ENCODE measurements at regions not wholly inside any gene's neighbourhood (a gene's known extent, or its start where the extent isn't known, plus 50 kb on each side); places are given as distances from the start of the nearest gene placed in this dataset.
"Not testable (repeated sequence)": the region's sequence is repeated elsewhere in the genome, so short reads cannot be mapped to it uniquely, and the experiment has no call there.

GRCh38 chr10:46154271-46154670, 108.2 kb upstream of the MSMB start:
- not testable (repeated sequence) for H3K9ac ChIP-seq (ENCODE audit: low read depth, low read length); H3K9me3 ChIP-seq (replicated peaks; ENCODE audit: low read length); H3K4me2 ChIP-seq (ENCODE audit: low read length); H3K27me3 ChIP-seq (ENCODE audit: control insufficient read depth, insufficient read depth, low read length); H3K36me3 ChIP-seq (ENCODE audit: insufficient read depth, low read length); H3K4me1 ChIP-seq (ENCODE audit: control insufficient read depth, insufficient read depth, low read length); H3K4me3 ChIP-seq (ENCODE audit: low read length)

GRCh38 chr10:46154683-46155082, 108.6 kb upstream of the MSMB start:
- not testable (repeated sequence) for H3K27me3 ChIP-seq (ENCODE audit: control insufficient read depth, insufficient read depth, low read length); H3K4me3 ChIP-seq (ENCODE audit: low read length); H3K9me3 ChIP-seq (replicated peaks; ENCODE audit: low read length); H3K36me3 ChIP-seq (ENCODE audit: insufficient read depth, low read length); H3K4me1 ChIP-seq (ENCODE audit: control insufficient read depth, insufficient read depth, low read length); H3K9ac ChIP-seq (ENCODE audit: low read depth, low read length); H3K4me2 ChIP-seq (ENCODE audit: low read length)

GRCh38 chr10:46156866-46157265, 110.8 kb upstream of the MSMB start:
- not testable (repeated sequence) for H3K4me1 ChIP-seq (ENCODE audit: control insufficient read depth, insufficient read depth, low read length); H3K4me2 ChIP-seq (ENCODE audit: low read length); H3K9me3 ChIP-seq (replicated peaks; ENCODE audit: low read length); H3K9ac ChIP-seq (ENCODE audit: low read depth, low read length); H3K36me3 ChIP-seq (ENCODE audit: insufficient read depth, low read length); H3K27me3 ChIP-seq (ENCODE audit: control insufficient read depth, insufficient read depth, low read length); H3K4me3 ChIP-seq (ENCODE audit: low read length)

GRCh38 chr10:46169736-46170135, 117.1 kb upstream of the ANTXRL start:
- Histone ChIP-seq H3K4me1 (ENCODE audit: control insufficient read depth, insufficient read depth, low read length) (no peaks in the 10 kb centered on the region), H3K36me3 (ENCODE audit: insufficient read depth, low read length) (no peaks in the 10 kb centered on the region), H3K9ac (ENCODE audit: low read depth, low read length) (no peak overlapping the region), H3K4me3 (ENCODE audit: low read length) (no peak overlapping the region), H3K4me2 (ENCODE audit: low read length) (no peak overlapping the region), H3K27me3 (ENCODE audit: control insufficient read depth, insufficient read depth, low read length) (no peaks in the 10 kb centered on the region), H3K9me3 (replicated peaks; ENCODE audit: low read length) (no peaks in the 10 kb centered on the region)

- no peak overlapping the region for H3K4me2 ChIP-seq (ENCODE audit: low read length)
- H3K9ac ChIP-seq (ENCODE audit: low read depth, low read length), result no peak overlapping the region
- H3K4me1 ChIP-seq (ENCODE audit: control insufficient read depth, insufficient read depth, low read length), result no peaks in the 10 kb centered on the region
- H3K36me3 ChIP-seq (ENCODE audit: insufficient read depth, low read length), result no peaks in the 10 kb centered on the region
- H3K27me3 ChIP-seq (ENCODE audit: control insufficient read depth, insufficient read depth, low read length), result no peaks in the 10 kb centered on the region
- no peaks in the 10 kb centered on the region for H3K9me3 ChIP-seq (replicated peaks; ENCODE audit: low read length)
- H3K4me3 ChIP-seq (ENCODE audit: low read length), result no peak overlapping the region
Observed at GRCh38 chr10:46170789-46171188, 116.0 kb upstream of the ANTXRL start.

- Histone ChIP-seq H3K27me3 (ENCODE audit: control insufficient read depth, insufficient read depth, low read length) (no peaks in the 10 kb centered on the region), H3K9ac (ENCODE audit: low read depth, low read length) (no peak overlapping the region), H3K36me3 (ENCODE audit: insufficient read depth, low read length) (no peaks in the 10 kb centered on the region), H3K9me3 (replicated peaks; ENCODE audit: low read length) (no peaks in the 10 kb centered on the region), H3K4me1 (ENCODE audit: control insufficient read depth, insufficient read depth, low read length) (no peaks in the 10 kb centered on the region), H3K4me3 (ENCODE audit: low read length) (no peak overlapping the region), H3K4me2 (ENCODE audit: low read length) (no peak overlapping the region)
Observed at GRCh38 chr10:46171661-46172060, 115.1 kb upstream of the ANTXRL start.

GRCh38 chr10:46175296-46175695, 111.5 kb upstream of the ANTXRL start:
- no peak overlapping the region for H3K4me2 ChIP-seq (ENCODE audit: low read length)
- H3K9me3 ChIP-seq (replicated peaks; ENCODE audit: low read length), result no peaks in the 10 kb centered on the region
- H3K4me3 ChIP-seq (ENCODE audit: low read length), result no peak overlapping the region
- H3K27me3 ChIP-seq (ENCODE audit: control insufficient read depth, insufficient read depth, low read length), result no peaks in the 10 kb centered on the region
- H3K9ac ChIP-seq (ENCODE audit: low read depth, low read length), result no peak overlapping the region
- H3K36me3 ChIP-seq (ENCODE audit: insufficient read depth, low read length), result no peaks in the 10 kb centered on the region
- no peaks in the 10 kb centered on the region for H3K4me1 ChIP-seq (ENCODE audit: control insufficient read depth, insufficient read depth, low read length)

GRCh38 chr10:46175831-46176230, 111.0 kb upstream of the ANTXRL start:
- Histone ChIP-seq H3K4me1 (ENCODE audit: control insufficient read depth, insufficient read depth, low read length) (no peaks in the 10 kb centered on the region), H3K9me3 (replicated peaks; ENCODE audit: low read length) (no peaks in the 10 kb centered on the region), H3K27me3 (ENCODE audit: control insufficient read depth, insufficient read depth, low read length) (no peaks in the 10 kb centered on the region), H3K36me3 (ENCODE audit: insufficient read depth, low read length) (no peaks in the 10 kb centered on the region), H3K4me3 (ENCODE audit: low read length) (no peak overlapping the region), H3K4me2 (ENCODE audit: low read length) (no peak overlapping the region), H3K9ac (ENCODE audit: low read depth, low read length) (no peak overlapping the region)

GRCh38 chr10:46187431-46187830, 99.4 kb upstream of the ANTXRL start:
- not testable (repeated sequence) for H3K9me3 ChIP-seq (replicated peaks; ENCODE audit: low read length); H3K9ac ChIP-seq (ENCODE audit: low read depth, low read length); H3K36me3 ChIP-seq (ENCODE audit: insufficient read depth, low read length); H3K27me3 ChIP-seq (ENCODE audit: control insufficient read depth, insufficient read depth, low read length); H3K4me2 ChIP-seq (ENCODE audit: low read length); H3K4me3 ChIP-seq (ENCODE audit: low read length); H3K4me1 ChIP-seq (ENCODE audit: control insufficient read depth, insufficient read depth, low read length)

GRCh38 chr10:46197050-46197449, 89.7 kb upstream of the ANTXRL start:
- H3K4me1 ChIP-seq (ENCODE audit: control insufficient read depth, insufficient read depth, low read length), result no peaks in the 10 kb centered on the region
- H3K36me3 ChIP-seq (ENCODE audit: insufficient read depth, low read length), result no peaks in the 10 kb centered on the region
- no peaks in the 10 kb centered on the region for H3K9me3 ChIP-seq (replicated peaks; ENCODE audit: low read length)
- no peak overlapping the region for H3K4me2 ChIP-seq (ENCODE audit: low read length)
- H3K4me3 ChIP-seq (ENCODE audit: low read length), result no peak overlapping the region
- no peak overlapping the region for H3K9ac ChIP-seq (ENCODE audit: low read depth, low read length)
- no peaks in the 10 kb centered on the region for H3K27me3 ChIP-seq (ENCODE audit: control insufficient read depth, insufficient read depth, low read length)

GRCh38 chr10:46198516-46198915, 88.3 kb upstream of the ANTXRL start:
- H3K4me2 ChIP-seq (ENCODE audit: low read length), result no peak overlapping the region
- H3K36me3 ChIP-seq (ENCODE audit: insufficient read depth, low read length), result no peaks in the 10 kb centered on the region
- no peaks in the 10 kb centered on the region for H3K4me1 ChIP-seq (ENCODE audit: control insufficient read depth, insufficient read depth, low read length)
- H3K4me3 ChIP-seq (ENCODE audit: low read length), result no peak overlapping the region
- no peak overlapping the region for H3K9ac ChIP-seq (ENCODE audit: low read depth, low read length)
- no peaks in the 10 kb centered on the region for H3K9me3 ChIP-seq (replicated peaks; ENCODE audit: low read length)
- no peaks in the 10 kb centered on the region for H3K27me3 ChIP-seq (ENCODE audit: control insufficient read depth, insufficient read depth, low read length)

- H3K36me3 ChIP-seq (ENCODE audit: insufficient read depth, low read length); H3K9me3 ChIP-seq (replicated peaks; ENCODE audit: low read length); H3K9ac ChIP-seq (ENCODE audit: low read depth, low read length); H3K4me3 ChIP-seq (ENCODE audit: low read length); H3K4me2 ChIP-seq (ENCODE audit: low read length); H3K4me1 ChIP-seq (ENCODE audit: control insufficient read depth, insufficient read depth, low read length); H3K27me3 ChIP-seq (ENCODE audit: control insufficient read depth, insufficient read depth, low read length): not testable (repeated sequence)
Observed at GRCh38 chr10:46202405-46202804, 84.4 kb upstream of the ANTXRL start.
